Activated CD4-positive, alpha-beta T cell treated with anti-CD3 and anti-CD28 coated beads, Interleukin-2, amount 10 ng/mL, durations not matched to agents 7 days and 5 days (primary cell): ENCODE measurements at regions not wholly inside any gene's neighbourhood (a gene's known extent, or its start where the extent isn't known, plus 50 kb on each side); places are given as distances from the start of the nearest gene placed in this dataset.
"Not testable (repeated sequence)": the region's sequence is repeated elsewhere in the genome, so short reads cannot be mapped to it uniquely, and the experiment has no call there.

Source experiments
- CTCF ChIA-PET: fragments of 350-600 bp; sonication (Branson Sonifier 250); formaldehyde crosslinking; loops from one replicate; lab custom pipeline; 2021; ENCODE audit warnings: antibody characterized with exemption; lab: Charles Lee
- POLR2A ChIA-PET: fragments of 350-600 bp; sonication (Branson Sonifier 250); formaldehyde crosslinking; loops from one replicate; lab custom pipeline; 2021; ENCODE audit warnings: antibody characterized with exemption; lab: Charles Lee
- DNase-seq: peaks from one replicate; pipeline ENCODE4 v3.0.0-alpha.2; 2020
- H3K27ac Mint-ChIP-seq: one replicate; pipeline ENCODE4 v1.8.0; 2021; ENCODE audit warnings: mild to moderate bottlenecking, moderate library complexity, mixed read lengths
- H3K27me3 Mint-ChIP-seq: one replicate; pipeline ENCODE4 v1.8.0; 2021; ENCODE audit warnings: mixed read lengths
- H3K36me3 Mint-ChIP-seq: one replicate; pipeline ENCODE4 v1.8.0; 2021; ENCODE audit warnings: low read depth, mixed read lengths
- H3K4me1 Mint-ChIP-seq: one replicate; pipeline ENCODE4 v1.8.0; 2021; ENCODE audit warnings: mixed read lengths
- H3K4me3 Mint-ChIP-seq: one replicate; pipeline ENCODE4 v1.8.0; 2021; ENCODE audit warnings: mild to moderate bottlenecking, moderate library complexity, mixed read lengths
- H3K9me3 Mint-ChIP-seq: one replicate; pipeline ENCODE4 v1.8.0; 2021; ENCODE audit warnings: mixed read lengths

DNA sequence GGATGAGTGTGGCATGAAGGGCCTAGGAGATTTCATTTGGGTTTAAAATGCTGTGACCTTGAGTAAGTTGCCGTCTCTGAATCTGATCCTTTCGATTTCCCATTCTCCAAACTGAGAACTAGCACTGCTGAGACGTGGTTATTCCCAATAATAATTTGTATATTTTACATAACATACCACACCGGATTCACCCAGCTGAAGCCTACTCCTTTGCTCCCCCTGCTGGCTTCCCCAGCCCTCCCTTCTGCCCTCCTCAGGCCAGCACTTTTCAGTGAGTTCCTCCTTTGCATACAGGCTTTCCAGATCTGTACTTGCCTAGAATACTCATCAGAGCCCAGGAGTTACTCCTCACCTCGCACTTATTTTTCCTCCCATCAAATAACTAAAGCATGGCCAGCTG is 255.1 kb downstream of the OR4F29 start:
- H3K4me3 Mint-ChIP-seq, H3K9me3 Mint-ChIP-seq, H3K4me1 Mint-ChIP-seq, H3K27ac Mint-ChIP-seq, H3K36me3 Mint-ChIP-seq, H3K27me3 Mint-ChIP-seq, CTCF ChIA-PET, POLR2A ChIA-PET, DNase-seq: not testable (repeated sequence)

DNA sequence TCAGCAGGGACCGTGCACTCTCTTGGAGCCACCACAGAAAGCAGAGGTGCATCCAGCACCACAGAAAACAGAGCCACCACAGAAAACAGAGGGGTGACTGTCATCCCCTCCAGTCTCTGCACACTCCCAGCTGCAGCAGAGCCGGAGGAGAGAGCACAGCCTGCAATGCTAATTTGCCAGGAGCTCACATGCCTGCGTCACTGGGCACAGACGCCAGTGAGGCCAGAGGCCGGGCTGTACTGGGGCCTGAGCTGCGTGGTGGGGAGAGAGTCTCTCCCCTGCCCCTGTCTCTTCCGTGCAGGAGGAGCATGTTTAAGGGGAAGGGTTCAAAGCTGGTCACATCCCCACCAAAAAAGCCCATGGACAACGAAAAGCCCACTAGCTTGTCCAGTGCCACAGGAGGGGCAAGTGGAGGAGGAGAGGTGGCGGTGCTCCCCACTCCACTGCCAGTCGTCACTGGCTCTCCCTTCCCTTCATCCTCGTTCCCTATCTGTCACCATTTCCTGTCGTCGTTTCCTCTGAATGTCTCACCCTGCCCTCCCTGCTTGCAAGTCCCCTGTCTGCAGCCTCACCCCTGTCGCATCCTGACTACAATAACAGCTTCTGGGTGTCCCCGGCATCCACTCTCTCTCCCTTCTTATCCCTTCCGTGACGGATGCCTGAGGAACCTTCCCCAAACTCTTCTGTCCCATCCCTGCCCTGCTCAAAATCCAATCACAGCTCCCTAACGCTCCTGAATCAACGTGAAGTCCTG is 260.0 kb downstream of the OR4F29 start:
- H3K27me3 Mint-ChIP-seq = not testable (repeated sequence)
- peak overlapping the region; percentile 67 for H3K27ac Mint-ChIP-seq

DNA sequence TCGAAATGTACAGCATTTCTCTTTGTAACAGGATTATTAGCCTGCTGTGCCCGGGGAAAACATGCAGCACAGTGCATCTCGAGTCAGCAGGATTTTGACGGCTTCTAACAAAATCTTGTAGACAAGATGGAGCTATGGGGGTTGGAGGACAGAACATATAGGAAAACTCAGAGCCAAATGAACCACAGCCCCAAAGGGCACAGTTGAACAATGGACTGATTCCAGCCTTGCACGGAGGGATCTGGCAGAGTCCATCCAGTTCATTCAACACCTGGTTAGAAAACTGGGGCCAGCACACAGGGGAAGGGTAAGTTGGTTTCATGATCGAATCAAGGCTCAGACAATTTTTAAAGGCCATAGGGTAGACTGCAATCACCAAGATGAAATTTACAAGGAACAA is 260.8 kb downstream of the OR4F29 start:
- H3K9me3 Mint-ChIP-seq, H3K36me3 Mint-ChIP-seq, POLR2A ChIA-PET, H3K27me3 Mint-ChIP-seq, H3K27ac Mint-ChIP-seq, H3K4me1 Mint-ChIP-seq, CTCF ChIA-PET, DNase-seq, H3K4me3 Mint-ChIP-seq: not testable (repeated sequence)

More for the DNA sequence above, 260.0 kb downstream of the OR4F29 start:
- H3K4me1 Mint-ChIP-seq, CTCF ChIA-PET, H3K4me3 Mint-ChIP-seq, POLR2A ChIA-PET, H3K9me3 Mint-ChIP-seq, H3K36me3 Mint-ChIP-seq: not testable (repeated sequence)
- DNase-seq = peak; percentile 25

DNA sequence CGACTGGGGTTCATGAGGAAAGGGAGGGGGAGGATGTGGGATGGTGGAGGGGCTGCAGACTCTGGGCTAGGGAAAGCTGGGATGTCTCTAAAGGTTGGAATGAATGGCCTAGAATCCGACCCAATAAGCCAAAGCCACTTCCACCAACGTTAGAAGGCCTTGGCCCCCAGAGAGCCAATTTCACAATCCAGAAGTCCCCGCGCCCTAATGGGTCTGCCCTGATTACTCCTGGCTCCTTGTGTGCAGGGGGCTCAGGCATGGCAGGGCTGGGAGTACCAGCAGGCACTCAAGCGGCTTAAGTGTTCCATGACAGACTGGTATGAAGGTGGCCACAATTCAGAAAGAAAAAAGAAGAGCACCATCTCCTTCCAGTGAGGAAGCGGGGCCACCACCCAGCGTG is 261.6 kb downstream of the OR4F29 start:
- CTCF ChIA-PET, POLR2A ChIA-PET, H3K27me3 Mint-ChIP-seq, DNase-seq, H3K4me1 Mint-ChIP-seq, H3K9me3 Mint-ChIP-seq, H3K27ac Mint-ChIP-seq, H3K4me3 Mint-ChIP-seq, H3K36me3 Mint-ChIP-seq: not testable (repeated sequence)

DNA sequence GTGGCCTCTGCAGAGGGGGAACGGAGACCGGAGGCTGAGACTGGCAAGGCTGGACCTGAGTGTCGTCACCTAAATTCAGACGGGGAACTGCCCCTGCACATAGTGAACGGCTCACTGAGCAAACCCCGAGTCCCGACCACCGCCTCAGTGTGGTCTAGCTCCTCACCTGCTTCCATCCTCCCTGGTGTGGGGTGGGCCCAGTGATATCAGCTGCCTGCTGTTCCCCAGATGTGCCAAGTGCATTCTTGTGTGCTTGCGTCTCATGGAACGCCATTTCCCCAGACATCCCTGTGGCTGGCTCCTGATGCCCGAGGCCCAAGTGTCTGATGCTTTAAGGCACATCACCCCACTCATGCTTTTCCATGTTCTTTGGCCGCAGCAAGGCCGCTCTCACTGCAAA is 262.2 kb downstream of the OR4F29 start:
- POLR2A ChIA-PET, H3K27ac Mint-ChIP-seq, H3K36me3 Mint-ChIP-seq, H3K4me3 Mint-ChIP-seq, H3K9me3 Mint-ChIP-seq, DNase-seq, H3K4me1 Mint-ChIP-seq, CTCF ChIA-PET, H3K27me3 Mint-ChIP-seq: not testable (repeated sequence)

DNA sequence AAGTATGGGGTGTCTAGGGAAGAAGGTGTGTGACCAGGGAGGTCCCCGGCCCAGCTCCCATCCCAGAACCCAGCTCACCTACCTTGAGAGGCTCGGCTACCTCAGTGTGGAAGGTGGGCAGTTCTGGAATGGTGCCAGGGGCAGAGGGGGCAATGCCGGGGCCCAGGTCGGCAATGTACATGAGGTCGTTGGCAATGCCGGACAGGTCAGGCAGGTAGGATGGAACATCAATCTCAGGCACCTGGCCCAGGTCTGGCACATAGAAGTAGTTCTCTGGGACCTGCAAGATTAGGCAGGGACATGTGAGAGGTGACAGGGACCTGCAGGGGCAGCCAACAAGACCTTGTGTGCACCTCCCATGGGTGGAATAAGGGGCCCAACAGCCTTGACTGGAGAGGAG is 264.2 kb downstream of the OR4F29 start:
- POLR2A ChIA-PET, H3K4me3 Mint-ChIP-seq, H3K27ac Mint-ChIP-seq: not testable (repeated sequence)

DNA sequence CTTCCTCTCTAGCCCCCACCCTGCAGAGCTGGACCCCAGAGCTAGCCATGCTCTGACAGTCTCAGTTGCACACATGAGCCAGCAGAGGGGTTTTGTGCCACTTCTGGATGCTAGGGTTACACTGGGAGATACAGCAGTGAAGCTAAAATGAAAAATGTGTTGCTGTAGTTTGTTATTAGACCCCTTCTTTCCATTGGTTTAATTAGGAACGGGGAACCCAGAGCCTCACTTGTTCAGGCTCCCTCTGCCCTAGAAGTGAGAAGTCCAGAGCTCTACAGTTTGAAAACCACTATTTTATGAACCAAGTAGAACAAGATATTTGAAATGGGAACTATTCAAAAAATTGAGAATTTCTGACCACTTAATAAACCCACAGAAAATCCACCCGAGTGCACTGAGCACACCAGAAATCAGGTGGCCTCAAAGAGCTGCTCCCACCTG is 264.8 kb downstream of the OR4F29 start:
- H3K4me3 Mint-ChIP-seq, H3K27ac Mint-ChIP-seq, CTCF ChIA-PET, H3K9me3 Mint-ChIP-seq, H3K4me1 Mint-ChIP-seq, POLR2A ChIA-PET, H3K27me3 Mint-ChIP-seq, H3K36me3 Mint-ChIP-seq, DNase-seq: not testable (repeated sequence)

More for the DNA sequence above, 264.2 kb downstream of the OR4F29 start:
- DNase-seq, CTCF ChIA-PET, H3K27me3 Mint-ChIP-seq, H3K4me1 Mint-ChIP-seq, H3K9me3 Mint-ChIP-seq, H3K36me3 Mint-ChIP-seq: not testable (repeated sequence)

DNA sequence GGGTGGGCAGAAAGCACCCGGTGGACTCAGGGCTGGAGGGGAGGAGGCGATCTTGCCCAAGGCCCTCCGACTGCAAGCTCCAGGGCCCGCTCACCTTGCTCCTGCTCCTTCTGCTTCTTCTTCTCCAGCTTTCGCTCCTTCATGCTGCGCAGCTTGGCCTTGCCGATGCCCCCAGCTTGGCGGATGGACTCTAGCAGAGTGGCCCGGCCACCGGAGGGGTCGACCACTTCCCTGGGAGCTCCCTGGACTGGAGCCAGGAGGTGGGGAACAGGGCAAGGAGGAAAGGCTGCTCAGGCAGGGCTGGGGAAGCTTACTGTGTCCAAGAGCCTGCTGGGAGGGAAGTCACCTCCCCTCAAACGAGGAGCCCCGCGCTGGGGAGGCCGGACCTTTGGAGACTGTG is 265.3 kb downstream of the OR4F29 start:
- POLR2A ChIA-PET, H3K4me3 Mint-ChIP-seq, H3K4me1 Mint-ChIP-seq, H3K27me3 Mint-ChIP-seq, H3K9me3 Mint-ChIP-seq, CTCF ChIA-PET, H3K27ac Mint-ChIP-seq, H3K36me3 Mint-ChIP-seq, DNase-seq: not testable (repeated sequence)

DNA sequence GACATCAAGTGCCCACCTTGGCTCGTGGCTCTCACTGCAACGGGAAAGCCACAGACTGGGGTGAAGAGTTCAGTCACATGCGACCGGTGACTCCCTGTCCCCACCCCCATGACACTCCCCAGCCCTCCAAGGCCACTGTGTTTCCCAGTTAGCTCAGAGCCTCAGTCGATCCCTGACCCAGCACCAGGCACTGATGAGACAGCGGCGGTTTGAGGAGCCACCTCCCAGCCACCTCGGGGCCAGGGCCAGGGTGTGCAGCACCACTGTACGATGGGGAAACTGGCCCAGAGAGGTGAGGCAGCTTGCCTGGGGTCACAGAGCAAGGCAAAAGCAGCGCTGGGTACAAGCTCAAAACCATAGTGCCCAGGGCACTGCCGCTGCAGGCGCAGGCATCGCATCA is 266.0 kb downstream of the OR4F29 start:
- H3K27ac Mint-ChIP-seq, H3K4me1 Mint-ChIP-seq, H3K9me3 Mint-ChIP-seq, H3K4me3 Mint-ChIP-seq, H3K27me3 Mint-ChIP-seq, DNase-seq, CTCF ChIA-PET, H3K36me3 Mint-ChIP-seq, POLR2A ChIA-PET: not testable (repeated sequence)

DNA sequence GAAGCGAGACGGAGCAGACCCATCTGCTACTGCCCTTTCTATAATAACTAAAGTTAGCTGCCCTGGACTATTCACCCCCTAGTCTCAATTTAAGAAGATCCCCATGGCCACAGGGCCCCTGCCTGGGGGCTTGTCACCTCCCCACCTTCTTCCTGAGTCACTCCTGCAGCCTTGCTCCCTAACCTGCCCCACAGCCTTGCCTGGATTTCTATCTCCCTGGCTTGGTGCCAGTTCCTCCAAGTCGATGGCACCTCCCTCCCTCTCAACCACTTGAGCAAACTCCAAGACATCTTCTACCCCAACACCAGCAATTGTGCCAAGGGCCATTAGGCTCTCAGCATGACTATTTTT is 267.2 kb downstream of the OR4F29 start:
- H3K27me3 Mint-ChIP-seq, H3K27ac Mint-ChIP-seq, POLR2A ChIA-PET, H3K9me3 Mint-ChIP-seq, H3K36me3 Mint-ChIP-seq, DNase-seq, H3K4me3 Mint-ChIP-seq, H3K4me1 Mint-ChIP-seq, CTCF ChIA-PET: not testable (repeated sequence)

DNA sequence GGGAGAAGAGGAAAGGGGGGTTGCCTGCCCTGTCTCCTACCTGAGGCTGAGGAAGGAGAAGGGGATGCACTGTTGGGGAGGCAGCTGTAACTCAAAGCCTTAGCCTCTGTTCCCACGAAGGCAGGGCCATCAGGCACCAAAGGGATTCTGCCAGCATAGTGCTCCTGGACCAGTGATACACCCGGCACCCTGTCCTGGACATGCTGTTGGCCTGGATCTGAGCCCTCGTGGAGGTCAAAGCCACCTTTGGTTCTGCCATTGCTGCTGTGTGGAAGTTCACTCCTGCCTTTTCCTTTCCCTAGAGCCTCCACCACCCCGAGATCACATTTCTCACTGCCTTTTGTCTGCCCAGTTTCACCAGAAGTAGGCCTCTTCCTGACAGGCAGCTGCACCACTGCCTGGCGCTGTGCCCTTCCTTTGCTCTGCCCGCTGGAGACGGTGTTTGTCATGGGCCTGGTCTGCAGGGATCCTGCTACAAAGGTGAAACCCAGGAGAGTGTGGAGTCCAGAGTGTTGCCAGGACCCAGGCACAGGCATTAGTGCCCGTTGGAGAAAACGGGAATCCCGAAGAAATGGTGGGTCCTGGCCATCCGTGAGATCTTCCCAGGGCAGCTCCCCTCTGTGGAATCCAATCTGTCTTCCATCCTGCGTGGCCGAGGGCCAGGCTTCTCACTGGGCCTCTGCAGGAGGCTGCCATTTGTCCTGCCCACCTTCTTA is 267.7 kb downstream of the OR4F29 start:
- CTCF ChIA-PET, H3K36me3 Mint-ChIP-seq, H3K4me1 Mint-ChIP-seq, H3K4me3 Mint-ChIP-seq, H3K27me3 Mint-ChIP-seq, POLR2A ChIA-PET, H3K9me3 Mint-ChIP-seq, H3K27ac Mint-ChIP-seq, DNase-seq: not testable (repeated sequence)

DNA sequence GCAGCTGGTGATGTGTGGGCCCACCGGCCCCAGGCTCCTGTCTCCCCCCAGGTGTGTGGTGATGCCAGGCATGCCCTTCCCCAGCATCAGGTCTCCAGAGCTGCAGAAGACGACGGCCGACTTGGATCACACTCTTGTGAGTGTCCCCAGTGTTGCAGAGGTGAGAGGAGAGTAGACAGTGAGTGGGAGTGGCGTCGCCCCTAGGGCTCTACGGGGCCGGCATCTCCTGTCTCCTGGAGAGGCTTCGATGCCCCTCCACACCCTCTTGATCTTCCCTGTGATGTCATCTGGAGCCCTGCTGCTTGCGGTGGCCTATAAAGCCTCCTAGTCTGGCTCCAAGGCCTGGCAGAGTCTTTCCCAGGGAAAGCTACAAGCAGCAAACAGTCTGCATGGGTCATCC is 268.4 kb downstream of the OR4F29 start:
- H3K4me1 Mint-ChIP-seq, CTCF ChIA-PET, H3K4me3 Mint-ChIP-seq, DNase-seq, H3K36me3 Mint-ChIP-seq, H3K27me3 Mint-ChIP-seq, H3K27ac Mint-ChIP-seq, H3K9me3 Mint-ChIP-seq, POLR2A ChIA-PET: not testable (repeated sequence)

DNA sequence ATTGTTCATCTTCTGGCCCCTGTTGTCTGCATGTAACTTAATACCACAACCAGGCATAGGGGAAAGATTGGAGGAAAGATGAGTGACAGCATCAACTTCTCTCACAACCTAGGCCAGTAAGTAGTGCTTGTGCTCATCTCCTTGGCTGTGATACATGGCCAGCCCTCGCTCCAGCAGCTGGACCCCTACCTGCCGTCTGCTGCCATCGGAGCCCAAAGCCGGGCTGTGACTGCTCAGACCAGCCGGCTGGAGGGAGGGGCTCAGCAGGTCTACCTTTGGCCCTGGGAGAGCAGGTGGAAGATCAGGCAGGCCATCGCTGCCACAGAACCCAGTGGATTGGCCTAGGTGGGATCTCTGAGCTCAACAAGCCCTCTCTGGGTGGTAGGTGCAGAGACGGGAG is 268.8 kb downstream of the OR4F29 start:
- DNase-seq, H3K4me3 Mint-ChIP-seq, CTCF ChIA-PET, H3K9me3 Mint-ChIP-seq, POLR2A ChIA-PET, H3K4me1 Mint-ChIP-seq, H3K27ac Mint-ChIP-seq, H3K27me3 Mint-ChIP-seq, H3K36me3 Mint-ChIP-seq: not testable (repeated sequence)
